ENCODE measurements at regions not wholly inside any gene's neighbourhood (a gene's known extent, or its start where the extent isn't known, plus 50 kb on each side); places are given as distances from the start of the nearest gene placed in this dataset.
A peak's percentile ranks its signal among the peaks of the same experiment; 100 is the strongest.

DNA sequence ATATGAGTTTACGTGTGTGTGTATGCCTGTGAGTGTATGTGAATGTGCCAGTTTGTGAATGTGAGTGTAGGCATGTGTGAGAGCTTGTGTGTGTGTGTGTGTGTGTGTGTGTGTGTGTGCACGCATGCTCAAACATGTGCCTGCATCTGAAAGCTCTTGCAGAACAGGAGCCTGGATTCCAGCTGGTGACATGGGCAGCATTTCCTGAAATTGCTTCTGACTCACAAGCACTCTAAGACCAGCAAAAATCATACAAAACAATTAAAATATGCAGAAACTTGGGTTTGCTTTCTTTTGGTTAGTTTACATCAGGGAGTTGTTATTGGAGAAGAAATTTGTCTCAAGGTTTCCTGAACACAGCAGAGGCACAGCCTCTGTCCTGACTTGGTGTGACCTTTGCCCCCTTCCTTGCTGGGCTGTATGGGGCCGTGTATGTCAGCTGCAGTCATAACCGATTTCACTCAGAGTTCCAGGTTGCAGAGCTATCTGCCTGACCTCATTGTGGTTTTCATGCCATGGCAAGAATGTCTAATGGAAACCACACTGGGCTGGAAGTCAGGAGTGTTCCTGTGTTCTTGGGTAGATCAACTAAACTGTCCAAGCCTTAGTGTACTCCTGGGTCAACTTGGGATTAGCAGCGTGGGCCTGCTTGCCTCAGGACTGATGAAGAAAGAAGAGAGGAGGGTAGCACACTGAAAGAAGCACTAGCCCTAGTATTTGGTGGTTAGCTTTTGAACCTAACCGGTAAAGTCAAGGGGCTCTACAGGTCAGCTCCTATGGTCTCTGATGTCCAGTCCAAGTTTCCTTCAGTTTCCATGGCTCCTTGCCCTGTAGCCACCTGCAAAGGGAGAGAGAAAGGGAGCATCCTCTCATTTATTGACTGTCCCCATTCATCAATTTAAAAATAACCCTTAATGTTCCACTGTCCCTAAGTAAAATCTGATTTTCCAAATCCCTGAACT lies 143.7 kb downstream of the SNX19 start:
- no peaks in the 10 kb centered on the region for H3K27me3 Mint-ChIP-seq (ENCODE audit: low read depth)
- peaks cover 37% of the 10 kb centered on the region for H3K4me1 Mint-ChIP-seq
- no peak overlapping the region for H3K4me3 Mint-ChIP-seq
- H3K36me3 Mint-ChIP-seq (ENCODE audit: low read depth): no peaks in the 10 kb centered on the region
- no peak for DNase-seq (ENCODE audit: low read depth, low spot score)
- TF ChIP-seq, protein P1, sequence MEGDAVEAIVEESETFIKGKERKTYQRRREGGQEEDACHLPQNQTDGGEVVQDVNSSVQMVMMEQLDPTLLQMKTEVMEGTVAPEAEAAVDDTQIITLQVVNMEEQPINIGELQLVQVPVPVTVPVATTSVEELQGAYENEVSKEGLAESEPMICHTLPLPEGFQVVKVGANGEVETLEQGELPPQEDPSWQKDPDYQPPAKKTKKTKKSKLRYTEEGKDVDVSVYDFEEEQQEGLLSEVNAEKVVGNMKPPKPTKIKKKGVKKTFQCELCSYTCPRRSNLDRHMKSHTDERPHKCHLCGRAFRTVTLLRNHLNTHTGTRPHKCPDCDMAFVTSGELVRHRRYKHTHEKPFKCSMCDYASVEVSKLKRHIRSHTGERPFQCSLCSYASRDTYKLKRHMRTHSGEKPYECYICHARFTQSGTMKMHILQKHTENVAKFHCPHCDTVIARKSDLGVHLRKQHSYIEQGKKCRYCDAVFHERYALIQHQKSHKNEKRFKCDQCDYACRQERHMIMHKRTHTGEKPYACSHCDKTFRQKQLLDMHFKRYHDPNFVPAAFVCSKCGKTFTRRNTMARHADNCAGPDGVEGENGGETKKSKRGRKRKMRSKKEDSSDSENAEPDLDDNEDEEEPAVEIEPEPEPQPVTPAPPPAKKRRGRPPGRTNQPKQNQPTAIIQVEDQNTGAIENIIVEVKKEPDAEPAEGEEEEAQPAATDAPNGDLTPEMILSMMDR (conservative IDR thresholded peaks at IDR 0.05): no peak
- peak overlapping the region; percentile 51 for H3K27ac Mint-ChIP-seq (ENCODE audit: unreplicated experiment)
- peaks cover 3% of the 10 kb centered on the region for H3K9me3 Mint-ChIP-seq

DNA sequence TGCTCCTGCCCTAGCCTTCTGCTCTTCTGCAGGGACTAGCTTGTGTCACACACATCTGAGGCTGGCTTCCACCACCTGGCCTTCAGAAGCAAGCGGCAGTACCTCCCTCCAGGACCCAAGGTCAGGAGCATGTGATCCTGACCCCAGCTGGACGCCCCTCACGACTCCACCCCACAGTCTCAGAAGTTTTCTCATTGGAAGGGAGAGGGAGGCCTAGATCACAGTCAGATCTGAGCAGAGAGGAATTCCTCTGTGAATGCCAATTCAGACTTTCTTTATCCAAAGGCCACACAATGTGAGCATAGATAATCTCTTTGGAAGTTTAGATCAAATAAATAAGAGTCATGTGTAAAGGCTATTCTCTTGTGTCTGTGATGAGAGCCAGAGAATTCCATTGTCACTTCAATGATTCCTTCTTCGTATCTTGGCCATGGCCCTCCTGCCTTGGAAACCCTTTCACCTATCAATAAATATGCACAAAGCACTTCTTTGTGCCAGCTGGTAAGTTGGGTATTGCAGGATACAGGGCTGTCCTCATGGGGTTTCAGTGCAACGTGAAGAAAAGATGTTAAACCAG lies 142.9 kb downstream of the SNX19 start:
- Mint-ChIP-seq H3K36me3 (ENCODE audit: low read depth) (no peaks in the 10 kb centered on the region), H3K9me3 (peaks cover 3% of the 10 kb centered on the region), H3K27ac (ENCODE audit: unreplicated experiment) (no peak overlapping the region), H3K4me3 (no peak overlapping the region), H3K27me3 (ENCODE audit: low read depth) (no peaks in the 10 kb centered on the region), H3K4me1 (peaks cover 37% of the 10 kb centered on the region)
- TF ChIP-seq, protein P1 (conservative IDR thresholded peaks at IDR 0.05): no peak
- DNase-seq (ENCODE audit: low read depth, low spot score): no peak

GRCh38 chr11:130774703-130775102 lies 141.6 kb downstream of the SNX19 start:
- no peak overlapping the region for H3K27ac Mint-ChIP-seq (ENCODE audit: unreplicated experiment)
- no peak overlapping the region for H3K4me3 Mint-ChIP-seq
- TF ChIP-seq, protein P1 (conservative IDR thresholded peaks at IDR 0.05): no peak
- H3K27me3 Mint-ChIP-seq (ENCODE audit: low read depth): no peaks in the 10 kb centered on the region
- no peaks in the 10 kb centered on the region for H3K36me3 Mint-ChIP-seq (ENCODE audit: low read depth)
- H3K4me1 Mint-ChIP-seq: peaks cover 41% of the 10 kb centered on the region
- H3K9me3 Mint-ChIP-seq: peaks cover 3% of the 10 kb centered on the region
- no peak for DNase-seq (ENCODE audit: low read depth, low spot score)

DNA sequence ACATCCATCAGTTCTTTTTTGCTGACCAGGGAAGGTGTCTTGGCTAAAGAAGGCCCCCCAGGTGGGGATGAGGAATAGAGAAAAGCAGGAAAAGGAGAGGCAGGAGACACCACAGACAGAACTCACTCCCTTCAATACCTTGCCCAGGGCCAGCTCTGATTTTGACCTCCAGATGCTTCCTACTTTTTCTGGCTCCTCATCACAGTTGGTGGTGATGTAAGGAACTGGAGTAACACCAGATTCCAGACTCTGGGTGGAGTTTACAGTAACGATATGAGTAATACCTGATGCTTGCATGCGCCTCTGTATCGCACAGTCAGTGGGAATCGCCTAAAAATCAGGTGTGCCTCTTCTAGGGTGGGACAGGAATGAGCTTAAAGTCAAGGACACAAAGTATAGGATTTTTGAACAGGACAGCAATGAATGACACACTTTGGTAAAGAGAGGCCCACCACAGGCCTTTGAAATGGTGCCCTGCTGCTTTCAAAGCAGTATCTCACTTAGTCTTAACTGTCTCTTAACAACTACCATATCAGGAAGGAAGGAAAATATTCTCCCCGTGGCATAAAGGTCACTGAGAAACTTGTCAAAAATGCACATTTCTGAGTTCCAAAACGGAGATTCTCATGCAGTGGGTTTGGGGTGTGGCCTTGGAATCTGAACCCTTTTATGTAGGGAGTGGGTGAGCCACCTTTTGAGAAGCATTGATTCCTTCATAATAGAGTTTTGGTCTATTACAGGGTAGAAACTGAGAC lies 140.8 kb downstream of the SNX19 start:
- Mint-ChIP-seq H3K36me3 (ENCODE audit: low read depth) (no peaks in the 10 kb centered on the region), H3K9me3 (peaks cover 3% of the 10 kb centered on the region), H3K27me3 (ENCODE audit: low read depth) (no peaks in the 10 kb centered on the region), H3K4me1 (peaks cover 36% of the 10 kb centered on the region), H3K27ac (ENCODE audit: unreplicated experiment) (no peak overlapping the region), H3K4me3 (no peak overlapping the region)
- DNase-seq (ENCODE audit: low read depth, low spot score): no peak
- TF ChIP-seq, protein P1 (conservative IDR thresholded peaks at IDR 0.05): no peak

GRCh38 chr11:130776061-130776419 lies 140.2 kb downstream of the SNX19 start:
- Mint-ChIP-seq H3K4me3 (no peak overlapping the region), H3K27me3 (ENCODE audit: low read depth) (no peaks in the 10 kb centered on the region), H3K27ac (ENCODE audit: unreplicated experiment) (no peak overlapping the region), H3K9me3 (peaks cover 3% of the 10 kb centered on the region), H3K36me3 (ENCODE audit: low read depth) (no peaks in the 10 kb centered on the region), H3K4me1 (peaks cover 30% of the 10 kb centered on the region)
- TF ChIP-seq, protein P1 (conservative IDR thresholded peaks at IDR 0.05): no peak
- no peak for DNase-seq (ENCODE audit: low read depth, low spot score)
